ENCODE measurements at regions not wholly inside any gene's neighbourhood (a gene's known extent, or its start where the extent isn't known, plus 50 kb on each side); places are given as distances from the start of the nearest gene placed in this dataset.
"Not testable (repeated sequence)": the region's sequence is repeated elsewhere in the genome, so short reads cannot be mapped to it uniquely, and the experiment has no call there.

GRCh38 chr5:108536321-108536720 is 154.4 kb upstream of the FBXL17 start:
- intact Hi-C loops (cut with micrococcal nuclease) = no loop called here

GRCh38 chr5:108532129-108532445 is 150.2 kb upstream of the FBXL17 start:
- intact Hi-C loops (cut with micrococcal nuclease) = not testable (repeated sequence)

GRCh38 chr5:108531367-108532128 is 149.7 kb upstream of the FBXL17 start:
- intact Hi-C loops (cut with micrococcal nuclease) = no loop called here

- intact Hi-C loops (cut with micrococcal nuclease) = no loop called here
These were observed 148.8 kb upstream of the FBXL17 start for GRCh38 chr5:108530706-108531105.

DNA sequence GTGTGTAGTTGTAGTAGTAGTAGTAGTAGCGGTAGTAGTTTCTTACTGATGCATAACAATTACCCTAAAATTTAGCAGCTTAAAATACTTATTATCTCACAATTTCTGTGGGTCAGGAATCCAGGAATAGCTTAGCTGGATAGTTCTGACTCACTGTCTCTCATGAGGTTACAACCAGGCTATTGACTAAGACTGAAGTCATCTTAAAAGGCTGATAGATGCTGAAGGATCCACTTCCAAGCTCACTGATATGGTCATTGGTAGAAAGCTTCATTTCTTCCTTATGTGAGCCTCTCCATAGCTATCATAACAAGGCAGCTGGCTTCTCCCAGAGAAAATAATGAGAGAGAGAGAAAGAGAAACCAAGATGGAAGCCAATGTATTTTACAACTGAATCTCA is 147.5 kb upstream of the FBXL17 start:
- intact Hi-C loops (cut with micrococcal nuclease) = no loop called here

GRCh38 chr5:108528655-108529054 is 146.8 kb upstream of the FBXL17 start:
- intact Hi-C loops (cut with micrococcal nuclease) = no loop called here

DNA sequence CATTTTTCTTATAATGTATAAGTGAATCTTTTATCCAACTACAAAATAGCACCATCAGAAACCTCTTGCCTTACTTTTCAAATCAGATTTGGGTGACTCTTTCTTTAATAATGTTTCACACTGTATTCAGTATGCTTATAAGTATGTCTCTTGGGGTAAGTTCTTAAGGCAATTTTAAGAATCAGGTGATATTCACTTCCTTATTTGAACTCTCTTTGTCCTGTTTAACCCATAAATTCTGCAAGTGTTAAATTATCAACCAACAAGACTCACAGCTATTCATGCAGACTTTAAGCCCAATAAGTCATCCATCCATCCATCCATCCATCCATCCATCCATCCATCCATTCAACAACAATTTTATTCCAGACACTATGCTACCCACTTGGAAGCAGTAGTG is 142.7 kb upstream of the FBXL17 start:
- intact Hi-C loops (cut with micrococcal nuclease) = loop anchor here (5.0 kb wide), 3 partner anchors 262 to 1163 kb away; partner anchors contain the start of gene MAN2A1

DNA sequence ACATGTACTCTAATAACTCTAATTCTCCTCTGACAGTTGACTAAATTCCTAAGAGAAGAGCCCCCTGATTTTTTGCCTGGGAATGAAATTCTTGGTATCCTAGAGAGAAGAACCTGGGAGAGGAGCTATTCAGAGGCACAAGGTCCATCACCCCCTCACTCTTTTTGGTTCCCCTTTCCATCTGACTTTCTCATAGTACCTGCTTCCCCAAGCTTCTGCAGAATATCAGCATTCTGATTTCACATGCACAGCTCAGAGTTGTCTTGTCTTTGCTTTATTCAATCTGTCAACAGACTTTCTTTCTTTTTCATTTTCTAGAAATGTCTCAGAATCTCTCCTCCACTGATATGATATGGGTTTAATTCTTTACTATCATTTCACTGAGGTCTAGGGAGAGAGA is 141.5 kb upstream of the FBXL17 start:
- intact Hi-C loops (cut with micrococcal nuclease) = loop anchor here (2.0 to 5.0 kb wide), 4 partner anchors 261 to 1164 kb away; partner anchors contain the start of gene MAN2A1

DNA sequence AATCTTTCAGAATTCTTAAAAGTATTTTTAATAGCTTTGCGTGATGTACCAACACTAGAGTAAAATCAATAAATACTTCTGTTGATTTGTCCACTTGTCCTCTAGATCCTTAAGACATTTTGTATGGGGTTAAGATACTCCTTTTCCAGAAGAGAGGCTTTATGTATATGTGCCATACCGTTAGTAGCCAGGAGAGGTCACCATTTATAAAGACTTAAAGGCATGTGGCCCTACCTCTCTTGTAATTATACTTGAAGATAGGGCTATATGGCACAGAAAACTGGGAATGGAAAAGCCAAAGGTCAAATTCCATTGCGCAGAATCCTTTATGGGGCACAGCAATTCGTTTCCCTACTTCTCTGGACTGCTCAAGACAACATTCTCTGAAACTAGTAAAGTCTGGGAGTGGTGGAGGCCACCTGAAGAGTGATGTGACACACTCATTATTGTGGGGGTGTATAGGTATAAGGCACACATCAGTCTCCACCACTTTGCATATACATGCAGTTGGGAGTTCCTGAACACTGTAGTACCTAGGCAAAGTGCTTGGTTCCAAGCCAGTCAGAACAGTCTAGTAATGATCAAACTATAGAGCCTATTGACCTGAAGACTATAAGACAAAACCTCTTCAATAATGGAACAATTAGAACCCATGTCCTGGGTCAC is 140.1 kb upstream of the FBXL17 start:
- intact Hi-C loops (cut with micrococcal nuclease) = loop anchor here (2.0 to 5.0 kb wide), 4 partner anchors 260 to 1165 kb away; partner anchors contain the start of gene MAN2A1

DNA sequence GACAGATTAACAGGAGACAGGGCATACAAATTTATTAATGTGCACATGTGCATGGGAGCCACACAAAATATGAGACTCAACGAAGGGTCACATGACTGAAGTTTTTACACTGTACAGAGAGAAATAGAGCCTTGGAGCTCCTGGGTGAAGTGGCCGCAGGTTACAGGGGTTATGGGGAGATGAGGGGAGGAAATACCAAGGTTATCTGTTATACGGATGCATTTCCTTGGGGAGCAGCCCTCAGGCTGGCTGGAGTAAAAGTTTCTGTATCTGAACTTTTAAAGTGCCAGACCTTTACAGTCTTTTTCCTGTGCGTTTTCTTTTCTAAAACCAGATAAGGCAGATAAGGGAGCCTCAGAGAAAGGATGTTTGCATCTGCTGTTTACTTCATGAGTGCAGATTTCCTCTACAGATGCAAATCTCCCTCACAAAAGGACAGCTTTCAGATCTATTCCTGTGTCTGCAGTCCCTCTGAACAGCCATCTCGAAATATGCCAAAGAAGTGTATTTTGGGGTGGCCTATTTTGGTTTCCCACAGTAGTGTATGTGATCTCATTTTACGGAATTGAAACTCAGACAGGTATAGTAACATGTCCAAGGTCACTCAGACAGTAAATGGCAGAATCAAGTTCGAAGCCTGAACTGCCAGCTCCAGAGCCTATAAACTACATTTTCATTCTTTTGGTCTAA is 139.3 kb upstream of the FBXL17 start:
- intact Hi-C loops (cut with micrococcal nuclease) = loop anchor here (5.0 kb wide), 3 partner anchors 259 to 1166 kb away; partner anchors contain the start of gene MAN2A1

DNA sequence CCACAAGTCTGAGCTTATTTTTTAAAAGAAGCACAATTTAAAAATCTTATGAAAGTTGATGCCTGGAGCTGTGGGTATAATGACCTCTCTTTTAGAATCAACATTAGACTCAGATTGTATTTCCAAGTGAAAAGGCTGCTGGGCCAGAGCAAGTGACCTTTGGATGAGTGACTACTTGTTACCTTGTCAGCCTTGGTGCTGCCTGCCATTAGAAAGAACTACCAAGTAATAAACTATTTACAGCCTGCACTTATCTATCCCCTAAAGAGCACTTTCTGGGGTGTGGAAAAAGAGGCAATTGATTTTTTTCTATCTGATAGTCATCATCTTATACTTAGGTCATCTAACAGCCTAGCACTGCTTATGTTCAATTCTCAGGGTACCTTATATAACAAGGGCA is 134.9 kb upstream of the FBXL17 start:
- intact Hi-C loops (cut with micrococcal nuclease) = no loop called here

- intact Hi-C loops (cut with micrococcal nuclease) = no loop called here
These were observed 133.7 kb upstream of the FBXL17 start for GRCh38 chr5:108515517-108516105.

- intact Hi-C loops (cut with micrococcal nuclease) = no loop called here
These were observed 127.1 kb upstream of the FBXL17 start for GRCh38 chr5:108508979-108509378.

- intact Hi-C loops (cut with micrococcal nuclease) = no loop called here
These were observed 125.7 kb upstream of the FBXL17 start for GRCh38 chr5:108507631-108508030.

DNA sequence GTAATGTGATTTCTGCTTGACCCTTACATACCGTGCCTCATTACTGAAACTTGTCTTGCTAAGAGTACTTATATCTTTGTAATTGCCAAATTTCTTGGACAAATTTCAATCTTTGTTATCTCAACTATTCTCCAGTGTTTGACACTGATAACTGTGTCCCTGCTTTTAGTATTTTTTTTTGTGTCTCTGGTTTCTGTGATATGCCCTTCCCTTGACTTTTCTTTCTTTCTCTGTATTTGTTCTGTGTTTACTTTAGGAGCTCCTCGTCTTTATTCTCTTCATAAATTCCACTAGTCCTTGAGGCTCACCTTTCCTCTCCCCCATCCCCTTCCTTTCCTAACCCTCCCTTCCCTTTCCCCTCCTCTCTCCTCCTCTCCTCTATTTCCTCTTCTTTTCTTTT is 123.7 kb upstream of the FBXL17 start:
- intact Hi-C loops (cut with micrococcal nuclease) = no loop called here

DNA sequence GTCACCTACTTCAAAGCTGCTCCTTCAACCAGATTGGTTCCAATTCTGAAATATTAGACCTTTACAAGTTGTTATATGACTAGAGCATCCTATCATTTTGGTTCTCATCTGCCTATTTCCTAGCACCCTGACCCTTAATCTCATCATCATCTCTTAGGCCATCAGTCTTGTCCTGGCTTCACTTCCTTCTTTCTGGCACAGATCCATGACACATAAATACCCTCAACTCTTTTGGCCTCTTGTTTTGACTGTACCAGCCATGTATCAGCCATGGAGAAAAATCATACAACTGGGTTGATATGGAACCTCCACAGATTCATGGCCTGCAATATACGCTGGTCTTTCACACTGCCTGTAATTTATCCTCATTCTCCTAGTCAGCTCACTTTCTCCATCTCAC is 123.1 kb upstream of the FBXL17 start:
- intact Hi-C loops (cut with micrococcal nuclease) = no loop called here

DNA sequence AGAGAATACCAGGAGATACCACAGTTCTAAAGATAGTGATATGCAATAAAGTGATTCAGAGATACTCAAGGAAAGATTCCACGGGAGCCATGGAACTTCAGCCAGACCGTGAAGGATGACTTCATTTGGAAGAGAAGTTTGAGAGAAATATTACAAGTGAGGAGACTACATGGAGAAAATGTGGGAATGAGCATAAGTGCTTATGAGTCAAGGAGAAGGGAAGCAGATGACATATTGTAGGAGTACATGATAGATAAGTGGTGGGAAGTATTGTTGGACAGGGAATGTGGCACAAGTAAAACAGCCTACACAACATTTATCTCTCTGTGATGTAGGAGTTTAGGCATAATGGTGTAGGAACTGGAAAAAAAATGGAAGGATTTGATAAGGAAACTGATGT is 122.1 kb upstream of the FBXL17 start:
- intact Hi-C loops (cut with micrococcal nuclease) = no loop called here

- intact Hi-C loops (cut with micrococcal nuclease) = not testable (repeated sequence)
These were observed 113.7 kb upstream of the FBXL17 start for GRCh38 chr5:108495615-108496014.

- intact Hi-C loops (cut with micrococcal nuclease) = no loop called here
These were observed 106.1 kb upstream of the FBXL17 start for GRCh38 chr5:108487951-108488350.

GRCh38 chr5:108484035-108484434 is 102.1 kb upstream of the FBXL17 start:
- intact Hi-C loops (cut with micrococcal nuclease) = no loop called here

DNA sequence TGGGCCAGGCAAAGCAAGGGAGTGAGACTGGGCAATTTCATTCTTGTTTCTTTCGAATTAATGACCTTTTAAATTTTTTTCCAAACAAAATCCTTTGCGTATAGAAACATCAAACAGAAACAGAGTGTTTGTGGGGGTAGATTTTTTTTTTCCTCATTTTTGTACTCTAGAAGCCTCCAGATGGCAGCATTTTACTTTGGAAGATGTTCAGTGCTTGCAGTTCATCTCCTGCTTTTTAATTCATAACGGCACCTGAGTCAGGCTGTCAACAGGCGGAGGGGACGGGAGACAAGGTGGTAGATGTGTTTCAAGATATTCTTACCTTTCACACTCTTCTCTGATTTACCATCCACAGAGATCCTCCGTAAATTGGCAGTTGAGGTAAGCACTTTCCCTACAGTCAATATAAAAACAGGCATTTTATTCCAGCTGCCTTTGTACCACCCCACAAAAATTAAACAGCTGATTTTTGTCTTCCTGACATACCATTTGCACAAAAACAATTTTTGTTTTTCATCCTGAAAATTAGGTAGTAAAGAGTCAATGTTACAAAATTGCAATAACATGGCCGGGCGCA is 99.5 kb upstream of the FBXL17 start:
- intact Hi-C loops (cut with micrococcal nuclease) = no loop called here

DNA sequence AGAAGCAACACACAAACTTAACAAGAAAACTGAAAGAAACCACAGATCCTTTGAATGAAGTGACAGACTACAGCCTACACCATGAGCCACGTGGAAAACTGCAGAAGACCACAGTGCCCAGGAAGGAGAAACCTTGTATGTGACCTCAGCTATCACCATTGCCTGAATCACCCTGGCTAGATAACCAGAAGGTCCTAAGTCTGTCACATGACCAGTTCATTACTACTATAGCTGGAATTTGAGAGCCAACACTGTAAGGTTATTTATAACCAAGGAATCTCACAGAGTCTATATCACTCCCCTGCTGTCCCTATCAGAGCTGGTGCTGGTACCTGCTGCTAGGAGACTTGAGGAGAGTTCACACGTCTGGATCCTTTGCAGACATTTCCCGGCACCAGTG is 90.3 kb upstream of the FBXL17 start:
- intact Hi-C loops (cut with micrococcal nuclease) = no loop called here

Measured in T-helper 1 cell treated with Interleukin-12 subunit alpha and Interleukin-12 subunit beta and Interleukin-4 antibody, amounts not matched to agents 30 ng/mL and 1 ng/mL, for 36 hours (primary cell).